HG02870 (cell line): ENCODE measurements at regions not wholly inside any gene's neighbourhood (a gene's known extent, or its start where the extent isn't known, plus 50 kb on each side); places are given as distances from the start of the nearest gene placed in this dataset.
"Not testable (repeated sequence)": the region's sequence is repeated elsewhere in the genome, so short reads cannot be mapped to it uniquely, and the experiment has no call there.

Experiments used
- ATAC-seq: cut with Tn5 transposase; IDR thresholded peaks from one replicate; pipeline ENCODE4 v1.9.1; 2021; ENCODE audit warnings: mild to moderate bottlenecking, moderate library complexity; ENCODE audit not compliant: unreplicated experiment

DNA sequence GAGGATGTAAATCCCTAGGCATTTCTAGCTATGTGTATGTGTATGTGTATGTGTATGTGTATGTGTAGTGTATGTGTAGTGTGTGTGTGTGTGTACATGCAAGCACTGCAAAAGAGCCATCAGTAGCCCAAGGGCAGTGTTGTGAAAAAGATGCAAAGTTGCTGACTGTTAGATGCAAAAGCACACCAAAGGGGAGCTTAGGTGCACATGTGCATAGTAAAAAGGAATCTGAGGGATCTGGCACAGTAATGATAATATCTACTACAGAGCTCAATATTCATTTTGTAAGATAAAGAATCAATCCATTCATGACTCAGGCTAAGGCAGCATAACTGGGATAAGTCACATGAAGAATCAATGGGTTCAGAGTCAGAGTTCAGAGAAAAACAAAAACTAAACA, 80.2 kb downstream of the TMEM47 start:
- ATAC-seq = no peak

DNA sequence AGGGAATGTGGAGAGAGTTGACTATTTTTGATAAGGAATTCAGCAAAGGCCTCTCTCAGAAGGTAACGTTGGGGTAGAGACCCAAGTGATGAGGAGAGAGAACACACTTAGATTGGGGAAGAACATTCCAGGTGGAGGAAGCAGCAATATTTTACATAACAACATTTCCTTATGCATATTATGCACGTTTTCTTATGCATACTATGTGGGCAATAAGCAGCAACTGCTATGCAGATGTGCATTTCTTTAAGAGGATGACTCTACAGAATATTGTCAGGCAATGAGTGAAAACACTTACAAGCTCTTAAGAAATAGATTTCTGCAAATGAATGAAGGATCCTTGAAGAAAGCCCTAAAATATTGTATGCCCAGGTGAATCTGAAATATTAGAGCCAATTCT, 91.1 kb downstream of the TMEM47 start:
- no peak for ATAC-seq

DNA sequence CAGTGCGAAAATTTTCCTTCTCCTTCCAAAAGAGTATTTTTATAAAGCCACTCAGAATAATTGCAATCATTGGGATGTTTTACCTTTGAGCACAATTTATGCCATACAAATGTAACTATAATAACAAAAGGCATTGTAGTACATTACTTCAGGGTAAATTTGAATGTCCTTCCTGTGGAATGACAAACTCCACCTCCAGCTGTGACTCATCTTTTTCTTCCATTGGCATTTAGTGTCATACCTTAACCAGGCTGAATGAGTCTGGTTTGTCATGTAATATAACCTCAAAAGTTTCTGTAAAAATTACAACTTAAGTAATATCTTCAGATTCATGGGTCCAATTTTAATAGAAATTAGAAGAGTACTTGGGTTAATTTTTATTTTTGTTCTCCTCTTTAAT, 93.3 kb downstream of the TMEM47 start:
- no peak for ATAC-seq

DNA sequence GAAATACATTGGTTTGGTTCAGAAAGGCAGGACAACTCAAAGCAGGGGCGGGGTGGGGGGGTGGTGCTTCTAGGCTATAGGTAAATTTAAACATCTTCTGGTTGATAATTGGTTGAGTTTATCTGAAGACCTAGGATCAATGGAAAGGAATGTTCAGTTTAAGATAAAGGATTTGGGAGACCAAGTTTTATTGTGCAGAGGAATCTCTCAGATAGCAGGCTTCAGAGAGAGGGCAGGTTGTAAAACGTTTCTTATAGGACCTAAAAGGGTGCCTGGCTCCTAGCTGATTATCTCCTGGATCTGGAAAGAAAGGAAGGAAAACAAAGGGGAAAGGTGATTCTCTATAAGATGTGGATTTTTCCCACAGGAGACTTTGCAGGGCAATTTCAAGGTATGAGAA, 94.0 kb downstream of the TMEM47 start:
- ATAC-seq = no peak

DNA sequence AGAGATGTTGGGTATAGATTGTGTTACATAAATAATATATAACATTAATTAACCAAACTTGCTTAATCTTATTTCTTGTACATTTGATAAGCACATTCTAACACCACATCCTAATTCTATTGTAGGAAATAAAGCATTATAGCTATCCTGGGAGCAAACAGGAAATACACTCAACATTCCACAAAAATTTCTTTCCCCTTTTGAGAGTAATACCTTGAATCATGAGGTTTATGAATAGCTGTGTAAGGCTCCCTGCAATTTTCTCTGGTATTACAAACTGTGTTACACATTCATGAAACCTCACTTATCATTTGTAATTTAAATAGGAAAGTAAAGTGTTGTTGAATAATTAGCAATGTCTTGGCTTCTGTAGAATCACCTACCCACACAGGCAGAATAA, 95.1 kb downstream of the TMEM47 start:
- no peak for ATAC-seq

DNA sequence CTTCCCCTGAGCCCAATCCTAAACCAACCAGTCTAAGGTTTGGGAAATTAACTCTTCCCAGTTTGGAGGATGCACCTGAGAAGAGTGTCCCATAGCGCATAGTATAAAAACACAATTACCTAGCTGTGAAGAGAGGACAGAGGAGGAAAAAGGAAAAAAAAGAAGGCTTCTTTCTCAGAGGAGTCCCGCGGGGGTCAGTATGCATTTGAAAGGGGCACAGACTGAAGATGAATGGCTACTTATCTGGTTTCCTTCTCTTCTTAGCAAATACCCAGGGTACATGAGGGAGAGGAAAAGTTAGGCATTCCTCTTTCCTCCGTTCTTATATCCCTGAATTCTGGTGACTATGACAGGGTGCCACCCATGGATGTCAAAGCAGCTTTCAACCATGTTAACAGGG, 96.9 kb downstream of the TMEM47 start:
- ATAC-seq = no peak

DNA sequence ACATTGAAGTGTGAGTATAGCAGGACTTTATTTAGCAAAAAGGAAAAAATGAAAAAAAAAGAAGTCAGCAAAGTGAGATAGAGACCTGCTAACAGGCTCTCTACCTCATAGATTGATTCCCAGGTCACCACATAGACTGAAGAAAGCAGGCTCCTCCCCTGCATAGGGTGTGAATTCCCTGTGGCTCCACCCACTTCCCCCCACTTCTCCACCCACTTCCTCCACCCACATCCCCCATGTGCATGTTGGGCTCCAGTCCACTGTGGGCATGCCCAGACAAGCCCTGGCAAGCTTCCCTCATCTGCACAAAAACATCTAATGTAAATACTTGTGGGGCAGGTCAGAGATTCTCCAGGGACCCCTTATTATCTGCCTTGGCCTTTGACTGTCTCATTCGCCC, 97.8 kb downstream of the TMEM47 start:
- no peak for ATAC-seq

DNA sequence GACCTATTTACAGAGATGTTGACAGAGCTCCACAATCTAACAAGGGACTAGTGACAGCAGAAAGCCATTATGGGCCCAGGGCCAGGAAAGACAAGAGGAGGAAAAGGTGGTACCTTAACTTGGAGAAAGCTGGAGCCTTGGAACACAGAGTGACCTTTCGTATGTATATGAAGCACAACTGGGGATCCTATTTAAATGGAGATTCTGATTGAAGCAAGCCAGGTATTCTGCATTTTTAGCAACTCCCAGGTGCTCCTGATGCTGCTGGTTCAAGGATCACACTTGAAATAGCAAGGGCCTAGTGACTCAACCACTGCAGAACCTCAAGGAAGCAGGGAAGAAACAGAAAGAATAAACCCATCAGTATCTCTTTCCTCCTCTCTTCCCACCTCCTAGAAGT, 99.4 kb downstream of the TMEM47 start:
- no peak for ATAC-seq

DNA sequence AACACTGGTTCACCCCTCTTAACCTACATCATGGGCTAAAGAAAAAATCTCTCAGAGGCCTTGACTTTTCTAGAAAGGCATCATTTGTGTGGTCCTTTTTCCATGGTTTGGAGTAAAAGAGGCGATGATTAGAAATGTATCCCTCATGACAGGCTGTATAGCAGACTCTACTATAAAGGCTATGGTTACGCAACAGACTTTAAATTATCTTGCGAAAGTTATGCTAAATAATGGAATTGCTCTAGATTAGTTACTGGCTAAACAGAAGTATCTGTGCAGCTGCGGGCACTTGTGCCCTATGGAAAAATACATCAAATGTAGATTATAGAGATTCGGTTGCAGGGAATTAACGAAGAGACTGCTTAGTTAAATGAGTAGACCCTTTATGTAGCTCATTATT, 101.6 kb downstream of the TMEM47 start:
- no peak for ATAC-seq

DNA sequence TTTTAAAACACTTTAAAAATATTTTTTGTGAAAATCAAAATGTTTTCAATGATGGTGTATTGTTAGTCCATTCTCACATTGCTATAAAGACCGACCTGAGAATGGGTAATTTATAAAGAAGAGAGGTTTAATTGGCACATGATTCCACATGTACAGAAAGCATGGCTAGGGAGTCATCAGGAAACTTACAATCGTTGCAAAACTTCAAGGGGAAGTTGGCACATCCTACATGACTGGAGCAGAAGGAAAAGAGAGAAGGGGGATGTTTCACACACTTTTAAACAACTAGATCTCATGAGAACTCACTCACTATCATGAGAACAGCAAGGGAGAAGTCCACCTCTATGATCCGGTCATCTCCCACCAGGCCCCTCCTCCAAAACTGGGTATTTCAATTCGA, 110.7 kb downstream of the TMEM47 start:
- ATAC-seq = no peak

DNA sequence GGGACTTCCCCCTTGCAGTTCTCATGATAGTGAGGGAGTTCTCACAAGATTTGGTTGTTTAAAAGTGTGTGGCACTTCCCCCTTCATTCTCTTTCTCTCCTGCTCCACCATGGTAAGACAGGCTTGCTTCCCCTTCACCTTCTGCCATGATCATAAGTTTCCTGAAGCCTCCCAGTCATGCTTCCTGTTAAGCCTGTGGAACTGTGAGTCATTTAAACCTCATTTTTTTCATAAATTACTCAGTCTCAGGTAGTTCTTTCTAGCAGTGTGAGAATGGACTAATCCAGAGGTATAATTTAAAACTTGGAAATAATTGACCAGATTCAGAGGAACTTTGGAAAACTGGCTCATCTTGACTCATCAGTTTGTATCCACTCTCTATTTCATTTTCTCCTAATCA, 129.0 kb downstream of the TMEM47 start:
- ATAC-seq = no peak

DNA sequence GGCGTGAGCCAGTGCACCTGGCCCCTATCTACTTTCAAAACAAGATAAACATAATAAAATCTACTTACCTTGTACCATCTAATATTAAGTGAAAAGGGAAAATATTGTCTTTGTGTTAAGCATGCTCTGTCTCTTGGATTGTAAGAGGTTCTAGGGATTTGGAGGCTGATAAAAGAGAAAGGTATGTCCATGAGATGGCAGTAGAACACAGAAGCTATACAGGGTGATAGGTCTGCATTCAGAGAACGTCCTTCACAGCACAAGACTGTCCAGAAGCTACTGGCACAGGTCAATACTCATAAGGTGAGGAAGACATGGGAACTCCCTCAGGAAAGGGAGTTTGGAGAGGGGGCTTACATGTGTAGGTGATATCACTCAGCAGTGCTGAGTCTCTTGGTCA, 135.5 kb downstream of the TMEM47 start:
- no peak for ATAC-seq

DNA sequence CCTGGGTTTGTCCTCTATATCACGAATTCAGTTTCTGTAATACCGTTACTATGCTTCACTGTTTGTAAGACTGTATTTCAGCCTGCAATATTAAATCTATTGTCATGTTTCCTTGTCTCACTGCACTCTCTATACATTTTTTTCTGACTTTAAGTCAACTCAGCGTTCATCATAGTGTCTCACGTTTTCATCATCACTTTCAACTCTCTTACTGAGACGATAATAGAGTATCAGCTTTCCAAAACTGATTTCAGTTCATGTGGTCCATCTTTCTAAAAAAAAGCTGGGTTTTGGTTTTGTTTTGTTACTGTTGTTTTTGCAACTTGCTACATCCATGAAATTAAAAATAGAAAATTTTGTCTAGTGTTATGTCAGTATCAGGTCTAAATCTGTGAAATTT, 147.7 kb downstream of the TMEM47 start:
- ATAC-seq = no peak

DNA sequence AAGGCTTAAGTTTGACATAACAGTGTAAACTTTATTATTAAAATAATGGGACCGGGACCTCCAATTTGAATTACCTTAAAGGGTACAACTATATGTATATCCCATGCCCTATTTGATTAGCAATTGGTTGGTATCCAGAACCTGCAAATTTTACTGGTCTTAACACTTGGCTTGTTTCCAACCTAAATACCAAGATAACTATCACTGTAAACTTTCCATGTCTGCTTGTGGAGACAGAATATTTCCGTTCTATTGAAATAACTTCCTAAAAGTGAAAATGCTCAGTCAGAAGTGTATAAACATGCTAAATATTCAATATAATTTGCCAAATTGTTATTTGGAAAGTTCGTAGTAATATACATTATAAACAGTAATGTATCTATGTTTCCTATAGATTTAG, 154.0 kb downstream of the TMEM47 start:
- ATAC-seq = no peak

DNA sequence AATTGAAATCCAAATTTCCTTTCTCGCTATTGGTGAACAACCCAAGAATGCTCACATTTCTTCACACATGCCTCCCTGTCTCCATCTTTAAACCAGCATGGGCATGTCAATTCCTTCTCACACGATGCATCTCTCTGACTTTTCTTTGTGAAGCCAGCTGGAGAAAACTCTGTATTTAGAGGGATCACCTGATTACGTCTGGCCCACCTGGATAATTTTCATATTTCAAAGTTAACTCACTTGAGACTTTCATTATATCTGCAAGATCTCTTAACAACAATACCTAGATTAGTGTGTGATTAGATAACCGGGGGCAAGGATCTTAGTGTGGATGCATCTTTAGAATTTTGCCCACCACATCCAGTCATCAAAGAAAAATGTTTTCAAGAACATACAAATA, 164.0 kb downstream of the TMEM47 start:
- no peak for ATAC-seq

DNA sequence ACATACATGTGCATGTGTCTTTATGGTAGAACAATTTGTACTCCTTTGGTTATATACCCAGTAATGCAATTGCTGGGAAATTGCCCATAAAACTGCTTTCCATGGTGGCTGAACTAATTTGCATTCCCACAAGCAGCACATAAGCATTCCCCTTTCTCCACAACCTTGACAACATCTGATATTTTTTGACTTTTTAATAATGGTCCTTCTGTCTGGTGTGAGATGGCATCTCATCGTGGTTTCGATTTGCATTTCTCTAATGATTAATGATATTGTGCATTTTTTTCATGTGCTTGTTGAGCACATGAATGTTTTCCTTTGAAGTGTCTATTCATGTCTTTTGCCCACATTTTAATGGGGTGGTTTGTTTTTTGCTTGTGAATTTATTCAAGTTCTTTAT, 166.0 kb downstream of the TMEM47 start:
- no peak for ATAC-seq

DNA sequence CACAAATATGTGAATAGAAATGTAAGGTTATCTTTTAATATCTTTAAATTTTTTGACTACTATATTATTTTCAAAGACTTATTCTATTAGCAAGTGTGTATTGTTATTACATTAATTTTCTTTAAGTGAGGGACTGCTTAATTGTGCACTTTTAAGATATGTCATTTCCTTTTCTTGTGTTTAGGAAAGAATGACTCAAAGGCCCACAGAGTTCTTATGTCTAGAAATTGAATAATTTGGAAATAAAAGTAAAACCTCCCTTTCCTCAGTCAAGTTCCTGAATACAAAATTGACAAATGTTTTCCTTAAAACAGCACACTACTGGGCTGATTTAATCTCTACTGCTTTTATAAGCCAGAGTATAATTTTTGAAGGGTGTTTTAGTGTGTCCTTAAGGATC, 169.7 kb downstream of the TMEM47 start:
- ATAC-seq = no peak

DNA sequence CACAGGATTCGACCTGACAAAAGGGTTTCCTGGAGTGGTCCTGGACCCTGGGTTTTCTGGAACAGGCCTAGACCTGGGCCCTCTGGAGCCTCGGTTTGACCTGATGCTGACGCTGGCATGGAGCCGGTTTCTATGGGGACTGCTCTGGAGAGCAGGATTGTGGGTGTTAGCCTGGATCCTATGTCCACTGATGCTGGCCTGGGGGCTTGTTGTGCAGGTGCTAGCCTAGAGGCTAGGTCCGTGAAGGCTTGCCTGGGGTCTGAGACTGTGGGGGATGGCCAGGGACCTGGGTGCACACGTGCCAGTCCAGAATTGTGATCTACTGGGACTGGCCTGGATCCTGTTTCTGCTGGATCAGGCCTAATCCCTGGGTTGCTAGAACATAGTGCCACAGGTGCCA, 173.1 kb downstream of the TMEM47 start:
- no peak for ATAC-seq

DNA sequence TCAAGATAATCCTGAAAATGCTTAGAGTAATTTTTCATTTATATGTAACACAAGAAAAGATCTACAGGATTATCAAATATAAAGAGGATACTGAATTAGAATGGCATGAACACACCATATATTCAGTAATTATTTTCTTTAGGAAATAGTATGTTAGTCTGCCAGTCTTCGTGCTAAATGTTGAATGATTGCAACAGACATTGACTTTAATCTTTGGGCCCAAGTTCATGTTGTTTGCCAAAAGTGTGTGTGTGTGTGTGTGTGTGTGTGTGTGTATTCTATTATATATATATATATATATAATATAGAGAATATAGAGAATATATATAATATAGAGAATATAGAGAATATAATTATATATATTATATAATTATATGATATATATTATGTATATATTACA, 186.6 kb downstream of the TMEM47 start:
- no peak for ATAC-seq

DNA sequence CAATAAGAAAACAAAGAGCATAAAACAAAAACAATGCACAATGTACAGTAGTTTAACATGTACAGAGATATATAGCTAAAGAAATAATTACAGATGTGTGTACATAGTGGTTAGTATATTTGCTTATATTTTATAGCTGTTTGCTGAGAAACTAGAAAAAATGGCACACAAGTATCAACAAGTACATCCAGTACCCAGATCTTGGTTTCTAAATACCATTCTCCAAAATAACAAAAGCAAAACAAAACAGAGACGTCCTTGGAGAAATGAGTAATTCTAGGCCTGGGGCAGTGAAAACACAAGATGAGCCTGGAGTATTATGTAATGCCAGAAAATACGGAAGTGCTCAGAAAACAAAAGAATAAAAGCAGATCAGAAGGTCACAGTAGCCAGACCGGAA, 189.6 kb downstream of the TMEM47 start:
- no peak for ATAC-seq

DNA sequence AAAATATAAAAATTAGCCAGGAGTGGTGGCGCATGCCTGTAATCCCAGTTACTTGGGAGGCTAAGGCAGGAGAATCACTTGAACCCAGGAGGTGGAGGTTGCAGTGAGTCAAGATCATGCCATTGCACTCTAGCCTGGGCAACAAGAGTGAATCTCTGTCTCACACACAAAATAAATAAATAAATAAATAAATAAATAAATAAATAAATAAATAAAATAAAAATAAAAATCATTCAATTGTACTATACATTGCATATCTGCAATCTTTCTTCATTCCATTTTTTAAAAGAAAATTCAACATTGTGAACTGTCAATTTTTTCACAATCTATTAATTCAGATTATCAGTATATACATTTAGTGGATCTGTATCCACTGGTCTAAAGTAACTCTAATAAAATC, 193.9 kb downstream of the TMEM47 start:
- ATAC-seq = not testable (repeated sequence)

DNA sequence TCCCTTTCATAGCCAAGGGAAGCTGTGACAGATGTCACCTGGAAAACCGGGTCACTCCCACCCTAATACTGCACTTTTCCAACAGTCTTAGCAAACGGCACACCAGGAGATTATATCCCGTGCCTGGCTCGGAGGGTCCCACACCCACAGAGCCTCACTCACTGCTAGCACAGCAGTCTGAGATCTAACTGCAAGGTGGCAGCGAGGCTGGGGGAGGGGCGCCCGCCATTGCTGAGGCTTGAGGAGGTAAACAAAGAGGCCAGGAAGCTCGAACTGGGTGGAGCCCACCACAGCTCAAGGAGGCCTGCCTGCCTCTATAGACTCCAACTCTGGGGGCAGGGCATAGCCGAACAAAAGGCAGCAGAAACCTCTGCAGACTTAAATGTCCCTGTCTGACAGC, 199.2 kb downstream of the TMEM47 start:
- not testable (repeated sequence) for ATAC-seq

DNA sequence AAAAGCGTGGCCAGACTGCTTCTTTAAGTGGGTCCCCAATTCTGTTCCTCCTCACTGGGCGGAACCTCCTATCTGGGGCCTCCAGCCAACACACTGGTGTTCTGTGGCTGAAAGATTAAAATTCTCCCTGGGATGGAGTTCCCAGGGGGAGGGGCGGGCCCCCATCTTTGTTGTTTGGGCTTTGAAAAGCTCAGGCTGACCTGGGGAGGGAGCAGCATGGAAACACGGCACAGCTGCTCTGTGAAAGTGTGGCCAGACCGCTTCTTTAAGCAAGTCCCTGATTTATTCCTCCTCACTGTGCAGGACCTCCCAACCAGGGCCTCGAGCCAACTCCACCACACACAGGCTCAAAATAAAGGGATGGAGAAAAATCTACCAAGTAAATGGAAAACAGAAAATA, 219.5 kb downstream of the TMEM47 start:
- ATAC-seq = no peak

DNA sequence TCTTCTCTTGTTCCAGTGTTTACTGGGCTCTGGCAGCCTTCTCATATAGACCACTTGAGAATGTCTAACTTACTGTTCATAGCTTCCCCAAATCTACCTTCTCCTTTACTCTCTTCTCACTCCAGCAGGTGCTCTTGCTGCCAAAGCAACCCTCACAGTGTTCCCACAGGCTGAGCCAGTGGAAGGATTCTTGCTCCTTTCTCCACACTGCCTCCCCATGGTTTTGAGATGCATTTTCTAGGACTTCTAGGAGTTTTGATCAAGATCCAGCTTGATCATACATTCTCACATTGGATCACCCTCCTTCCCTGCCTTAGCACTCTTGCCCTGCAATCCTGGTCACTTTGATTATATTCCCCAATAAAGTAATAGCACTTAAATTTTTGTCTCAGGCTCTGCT, 230.8 kb downstream of the TMEM47 start:
- no peak for ATAC-seq
